ENCODE measurements at regions not wholly inside any gene's neighbourhood (a gene's known extent, or its start where the extent isn't known, plus 50 kb on each side); places are given as distances from the start of the nearest gene placed in this dataset.

DNA sequence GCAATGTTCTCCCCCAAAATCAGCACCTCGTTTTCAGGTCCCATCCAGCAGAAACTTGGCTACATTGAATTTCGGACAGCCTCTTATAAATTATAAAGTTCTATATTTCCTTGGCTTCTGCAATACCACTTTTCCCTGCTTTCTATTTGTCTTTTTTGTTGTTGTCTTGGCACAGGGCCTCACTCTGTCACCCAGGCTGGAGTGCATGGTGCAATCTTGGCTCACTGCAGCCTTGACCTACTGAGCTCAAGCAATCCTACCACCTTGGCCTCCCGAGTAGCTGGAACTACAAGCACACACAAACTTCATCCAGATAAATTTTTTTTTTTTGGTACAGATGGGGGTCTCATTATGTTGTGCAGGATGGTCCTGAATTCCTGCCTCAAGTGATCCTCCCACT, 55.3 kb upstream of the HECW1 start:
- TF ChIP-seq SUZ12 (IDR thresholded peaks at IDR 0.05; ENCODE audit: extremely low read depth, insufficient read depth, insufficient read length) (no peak), YY1 (IDR thresholded peaks at IDR 0.05; ENCODE audit: insufficient read depth, insufficient read length) (no peak)
